Kidney capillary endothelial cell (primary cell): ENCODE measurements at regions not wholly inside any gene's neighbourhood (a gene's known extent, or its start where the extent isn't known, plus 50 kb on each side); places are given as distances from the start of the nearest gene placed in this dataset.
"Not testable (repeated sequence)": the region's sequence is repeated elsewhere in the genome, so short reads cannot be mapped to it uniquely, and the experiment has no call there.

ENCODE experiments used
- DNase-seq: peaks from one replicate; pipeline ENCODE4 v3.0.0-alpha.2; 2018; ENCODE audit warnings: low spot score

GRCh38 chr3:184440151-184440550, 60.3 kb downstream of the CHRD start:
- no peak for DNase-seq

- DNase-seq = no peak
These were observed 61.5 kb downstream of the CHRD start for GRCh38 chr3:184441202-184441900.

GRCh38 chr3:184443364-184443763, 63.5 kb downstream of the CHRD start:
- no peak for DNase-seq

- no peak for DNase-seq
These were observed 64.0 kb downstream of the CHRD start for GRCh38 chr3:184443831-184444230.

- peak; percentile 98 for DNase-seq
These were observed 68.7 kb downstream of the CHRD start for GRCh38 chr3:184448321-184449160.

GRCh38 chr3:184449161-184449515, 69.3 kb downstream of the CHRD start:
- DNase-seq = no peak

- no peak for DNase-seq
These were observed 70.7 kb downstream of the CHRD start for GRCh38 chr3:184450547-184450946.

- no peak for DNase-seq
These were observed 73.4 kb downstream of the CHRD start for GRCh38 chr3:184453296-184453695.

GRCh38 chr3:184455991-184456390, 76.1 kb downstream of the CHRD start:
- no peak for DNase-seq

- no peak for DNase-seq
These were observed 76.6 kb downstream of the CHRD start for GRCh38 chr3:184456476-184456875.

GRCh38 chr3:184457329-184457728, 77.5 kb downstream of the CHRD start:
- DNase-seq = no peak

GRCh38 chr3:184457784-184458377, 78.0 kb downstream of the CHRD start:
- DNase-seq = not testable (repeated sequence)

- peak; percentile 98 for DNase-seq
These were observed 79.5 kb downstream of the CHRD start for GRCh38 chr3:184459355-184459754.

GRCh38 chr3:184460276-184460675, 80.4 kb downstream of the CHRD start:
- no peak for DNase-seq

- DNase-seq = no peak
These were observed 81.4 kb downstream of the CHRD start for GRCh38 chr3:184461219-184461618.

GRCh38 chr3:184465883-184466412, 86.1 kb downstream of the CHRD start:
- no peak for DNase-seq

- peak; percentile 52 for DNase-seq
These were observed 86.6 kb downstream of the CHRD start for GRCh38 chr3:184466413-184466960.

GRCh38 chr3:184467171-184467570, 87.3 kb downstream of the CHRD start:
- DNase-seq = no peak

GRCh38 chr3:184470551-184470950, 90.7 kb downstream of the CHRD start:
- no peak for DNase-seq

GRCh38 chr3:184471439-184471838, 90.1 kb upstream of the EPHB3 start:
- DNase-seq = no peak

GRCh38 chr3:184472723-184473428, 88.7 kb upstream of the EPHB3 start:
- DNase-seq = peak; percentile 84

GRCh38 chr3:184474897-184475296, 86.7 kb upstream of the EPHB3 start:
- no peak for DNase-seq
